ENCODE measurements at regions not wholly inside any gene's neighbourhood (a gene's known extent, or its start where the extent isn't known, plus 50 kb on each side); places are given as distances from the start of the nearest gene placed in this dataset.

GRCh38 chr5:84637662-84638375, 253.1 kb upstream of the EDIL3 start:
- Histone ChIP-seq H3K36me3 (ENCODE audit: control insufficient read depth in 1 of 2, insufficient read depth in 2 of 2, low read length in 2 of 2) (no peaks in the 10 kb centered on the region), H3K18ac (ENCODE audit: low read length) (no peak overlapping the region), H4K91ac (ENCODE audit: low read depth, low read length) (no peak overlapping the region), H3K79me1 (ENCODE audit: low read length) (no peaks in the 10 kb centered on the region), H3K4me1 (ENCODE audit: control insufficient read depth in 1 of 2, insufficient read depth in 2 of 2, low read length in 2 of 2) (no peaks in the 10 kb centered on the region), H4K8ac (ENCODE audit: low read depth, low read length) (no peak overlapping the region), H3K27me3 (ENCODE audit: insufficient read depth, low read length) (no peaks in the 10 kb centered on the region), H3K9me3 (ENCODE audit: insufficient read depth, low read depth, low read length) (peaks cover 4% of the 10 kb centered on the region), H2AK5ac (ENCODE audit: low read length) (no peak overlapping the region), H4K12ac (ENCODE audit: low read depth, low read length) (no peak overlapping the region), H3K4ac (ENCODE audit: low read depth, low read length) (no peak overlapping the region), H2AFZ (ENCODE audit: insufficient read depth, low read length, poor library complexity) (no peak overlapping the region), H3K79me2 (ENCODE audit: control insufficient read depth, insufficient read depth, low read length, poor library complexity) (no peaks in the 10 kb centered on the region), H2BK5ac (ENCODE audit: low read depth, low read length, poor library complexity) (no peak overlapping the region), H3K23ac (ENCODE audit: low read length) (no peak overlapping the region), H3K4me3 (ENCODE audit: low read depth, low read length) (no peak overlapping the region), H2BK120ac (ENCODE audit: insufficient read depth, low read length, poor library complexity) (no peak overlapping the region), H3K27ac (ENCODE audit: low read depth, low read length) (no peak overlapping the region), H3K9ac (ENCODE audit: low read length) (no peak overlapping the region), H2BK12ac (ENCODE audit: low read length) (no peak overlapping the region), H3K14ac (ENCODE audit: low read length) (no peak overlapping the region), H3K4me2 (ENCODE audit: low read length) (no peak overlapping the region)
- DNase-seq: no peak
- no CpG with 5 or more reads among the region's 1 CpG for WGBS (ENCODE audit: extremely low coverage, insufficient coverage, insufficient read length)

GRCh38 chr5:84635235-84636055, 250.8 kb upstream of the EDIL3 start:
- Histone ChIP-seq H2BK12ac (ENCODE audit: low read length) (no peak overlapping the region), H2BK120ac (ENCODE audit: insufficient read depth, low read length, poor library complexity) (no peak overlapping the region), H3K4me2 (ENCODE audit: low read length) (no peak overlapping the region), H3K9ac (ENCODE audit: low read length) (no peak overlapping the region), H2AK5ac (ENCODE audit: low read length) (no peak overlapping the region), H2BK5ac (ENCODE audit: low read depth, low read length, poor library complexity) (no peak overlapping the region), H4K8ac (ENCODE audit: low read depth, low read length) (no peak overlapping the region), H3K27me3 (ENCODE audit: insufficient read depth, low read length) (no peaks in the 10 kb centered on the region), H3K18ac (ENCODE audit: low read length) (no peak overlapping the region), H3K27ac (ENCODE audit: low read depth, low read length) (no peak overlapping the region), H3K79me1 (ENCODE audit: low read length) (no peaks in the 10 kb centered on the region), H4K91ac (ENCODE audit: low read depth, low read length) (no peak overlapping the region), H3K23ac (ENCODE audit: low read length) (no peak overlapping the region), H3K36me3 (ENCODE audit: control insufficient read depth in 1 of 2, insufficient read depth in 2 of 2, low read length in 2 of 2) (no peaks in the 10 kb centered on the region), H3K4ac (ENCODE audit: low read depth, low read length) (no peak overlapping the region), H3K79me2 (ENCODE audit: control insufficient read depth, insufficient read depth, low read length, poor library complexity) (no peaks in the 10 kb centered on the region), H3K4me3 (ENCODE audit: low read depth, low read length) (no peak overlapping the region), H4K12ac (ENCODE audit: low read depth, low read length) (no peak overlapping the region), H3K14ac (ENCODE audit: low read length) (no peak overlapping the region), H3K4me1 (ENCODE audit: control insufficient read depth in 1 of 2, insufficient read depth in 2 of 2, low read length in 2 of 2) (no peaks in the 10 kb centered on the region), H3K9me3 (ENCODE audit: insufficient read depth, low read depth, low read length) (peaks cover 4% of the 10 kb centered on the region), H2AFZ (ENCODE audit: insufficient read depth, low read length, poor library complexity) (no peak overlapping the region)
- no peak for DNase-seq
- WGBS (ENCODE audit: extremely low coverage, insufficient coverage, insufficient read length): no CpG with 5 or more reads among the region's 22 CpGs

DNA sequence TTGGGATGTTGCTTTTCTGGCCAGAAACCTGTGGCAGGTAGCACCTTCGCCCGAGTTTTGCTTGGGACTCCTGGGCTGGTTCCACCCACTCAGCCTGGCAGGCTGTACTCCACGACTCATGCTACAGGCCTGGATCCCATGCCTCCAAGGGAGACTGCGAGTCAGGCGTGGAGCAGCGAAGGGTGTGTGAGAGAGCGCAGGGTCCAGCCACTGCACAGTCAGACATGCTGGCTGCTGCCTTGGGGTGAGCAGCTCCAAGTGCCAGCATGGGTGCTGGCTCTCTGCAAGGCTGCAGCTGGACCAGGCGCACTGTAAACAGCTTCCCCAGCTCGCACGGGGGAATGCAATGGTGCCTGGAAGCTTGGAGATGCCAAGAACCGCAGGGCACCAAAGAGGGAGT, 249.6 kb upstream of the EDIL3 start:
- H2BK5ac ChIP-seq (ENCODE audit: low read depth, low read length, poor library complexity): no peak overlapping the region
- H3K79me2 ChIP-seq (ENCODE audit: control insufficient read depth, insufficient read depth, low read length, poor library complexity): no peaks in the 10 kb centered on the region
- no peak overlapping the region for H4K12ac ChIP-seq (ENCODE audit: low read depth, low read length)
- H2BK120ac ChIP-seq (ENCODE audit: insufficient read depth, low read length, poor library complexity): no peak overlapping the region
- no peak overlapping the region for H4K91ac ChIP-seq (ENCODE audit: low read depth, low read length)
- H3K9ac ChIP-seq (ENCODE audit: low read length): no peak overlapping the region
- H3K4me3 ChIP-seq (ENCODE audit: low read depth, low read length): no peak overlapping the region
- no peak overlapping the region for H4K8ac ChIP-seq (ENCODE audit: low read depth, low read length)
- no peaks in the 10 kb centered on the region for H3K36me3 ChIP-seq (ENCODE audit: control insufficient read depth in 1 of 2, insufficient read depth in 2 of 2, low read length in 2 of 2)
- H2AFZ ChIP-seq (ENCODE audit: insufficient read depth, low read length, poor library complexity): no peak overlapping the region
- H2AK5ac ChIP-seq (ENCODE audit: low read length): no peak overlapping the region
- no peak overlapping the region for H2BK12ac ChIP-seq (ENCODE audit: low read length)
- no peak overlapping the region for H3K14ac ChIP-seq (ENCODE audit: low read length)
- H3K4me2 ChIP-seq (ENCODE audit: low read length): no peak overlapping the region
- no peaks in the 10 kb centered on the region for H3K27me3 ChIP-seq (ENCODE audit: insufficient read depth, low read length)
- no peaks in the 10 kb centered on the region for H3K79me1 ChIP-seq (ENCODE audit: low read length)
- H3K18ac ChIP-seq (ENCODE audit: low read length): no peak overlapping the region
- no peak overlapping the region for H3K4ac ChIP-seq (ENCODE audit: low read depth, low read length)
- no peak overlapping the region for H3K23ac ChIP-seq (ENCODE audit: low read length)
- no CpG with 5 or more reads among the region's 11 CpGs for WGBS (ENCODE audit: extremely low coverage, insufficient coverage, insufficient read length)
- H3K4me1 ChIP-seq (ENCODE audit: control insufficient read depth in 1 of 2, insufficient read depth in 2 of 2, low read length in 2 of 2): no peaks in the 10 kb centered on the region
- no peak for DNase-seq
- H3K27ac ChIP-seq (ENCODE audit: low read depth, low read length): no peak overlapping the region
- H3K9me3 ChIP-seq (ENCODE audit: insufficient read depth, low read depth, low read length): peaks cover 4% of the 10 kb centered on the region

DNA sequence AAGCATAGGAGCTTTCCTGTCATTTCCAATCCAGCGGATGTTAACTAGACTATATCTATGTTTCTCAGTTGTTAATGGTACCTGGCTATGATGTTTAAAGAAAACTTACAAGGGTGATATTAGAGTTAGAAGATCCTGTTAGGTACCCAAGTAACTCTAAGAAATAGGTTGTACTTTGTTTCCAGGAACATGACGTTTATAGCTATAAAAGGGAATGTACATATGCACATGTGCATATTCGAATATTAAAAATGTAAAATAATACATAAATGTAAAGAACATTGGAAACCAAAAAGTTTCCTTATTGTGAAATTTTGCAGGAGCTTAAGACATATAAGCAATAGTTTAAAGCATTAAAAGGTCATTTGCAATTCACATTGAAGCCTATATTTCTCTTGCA, 247.7 kb upstream of the EDIL3 start:
- Histone ChIP-seq H4K12ac (ENCODE audit: low read depth, low read length) (no peak overlapping the region), H3K4me3 (ENCODE audit: low read depth, low read length) (no peak overlapping the region), H3K14ac (ENCODE audit: low read length) (no peak overlapping the region), H3K4ac (ENCODE audit: low read depth, low read length) (no peak overlapping the region), H3K23ac (ENCODE audit: low read length) (no peak overlapping the region), H2BK120ac (ENCODE audit: insufficient read depth, low read length, poor library complexity) (no peak overlapping the region), H3K4me2 (ENCODE audit: low read length) (no peak overlapping the region), H3K4me1 (ENCODE audit: control insufficient read depth in 1 of 2, insufficient read depth in 2 of 2, low read length in 2 of 2) (no peaks in the 10 kb centered on the region), H3K9ac (ENCODE audit: low read length) (no peak overlapping the region), H2AK5ac (ENCODE audit: low read length) (no peak overlapping the region), H4K8ac (ENCODE audit: low read depth, low read length) (no peak overlapping the region), H3K27ac (ENCODE audit: low read depth, low read length) (no peak overlapping the region), H3K18ac (ENCODE audit: low read length) (no peak overlapping the region), H3K79me1 (ENCODE audit: low read length) (no peaks in the 10 kb centered on the region), H2BK12ac (ENCODE audit: low read length) (no peak overlapping the region), H3K79me2 (ENCODE audit: control insufficient read depth, insufficient read depth, low read length, poor library complexity) (no peaks in the 10 kb centered on the region), H2AFZ (ENCODE audit: insufficient read depth, low read length, poor library complexity) (no peak overlapping the region), H2BK5ac (ENCODE audit: low read depth, low read length, poor library complexity) (no peak overlapping the region), H4K91ac (ENCODE audit: low read depth, low read length) (no peak overlapping the region), H3K27me3 (ENCODE audit: insufficient read depth, low read length) (no peaks in the 10 kb centered on the region), H3K36me3 (ENCODE audit: control insufficient read depth in 1 of 2, insufficient read depth in 2 of 2, low read length in 2 of 2) (no peaks in the 10 kb centered on the region), H3K9me3 (ENCODE audit: insufficient read depth, low read depth, low read length) (peaks cover 4% of the 10 kb centered on the region)
- DNase-seq: no peak
- no CpG with 5 or more reads among the region's 3 CpGs for WGBS (ENCODE audit: extremely low coverage, insufficient coverage, insufficient read length)

Data from trophoblast cell (in vitro differentiated cells and primary cell).